Liver (tissue), 7 donors: ENCODE measurements at regions not wholly inside any gene's neighbourhood (a gene's known extent, or its start where the extent isn't known, plus 50 kb on each side); places are given as distances from the start of the nearest gene placed in this dataset.

Experiments used
- DNase-seq: peaks from one replicate; pipeline ENCODE4 v3.0.0-alpha.2; 2017; ENCODE audit warnings: low spot score
- H3K27ac ChIP-seq, 2 donors: one replicate each; pipeline ENCODE4 v1.7.0; 2013; ENCODE audit warnings: inconsistent platforms in 2 of 2, low read length in 2 of 2, control low read depth in 1 of 2, low read depth in 1 of 2, mild to moderate bottlenecking in 1 of 2
- H3K27me3 ChIP-seq, 4 donors: one replicate each; pipeline versions ENCODE4 v1.6.1 to v1.7.0; 2013; ENCODE audit warnings: low read length in 3 of 4, inconsistent platforms in 1 of 4, mild to moderate bottlenecking in 1 of 4, moderate library complexity in 1 of 4; ENCODE audit not compliant: control insufficient read depth in 4 of 4, insufficient read depth in 4 of 4
- H3K36me3 ChIP-seq, 4 donors: one replicate each; pipeline versions ENCODE4 v1.6.1 to v1.7.0; 2013; ENCODE audit warnings: low read length in 3 of 4, mild to moderate bottlenecking in 3 of 4, low read depth in 1 of 4, moderate library complexity in 1 of 4; ENCODE audit not compliant: control insufficient read depth in 4 of 4, insufficient read depth in 3 of 4
- H3K4me1 ChIP-seq, 4 donors: one replicate each; pipeline versions ENCODE4 v1.6.1 to v1.7.0; 2013; ENCODE audit warnings: low read length in 3 of 4, mild to moderate bottlenecking in 3 of 4, moderate library complexity in 1 of 4; ENCODE audit not compliant: control insufficient read depth in 4 of 4, insufficient read depth in 4 of 4
- H3K4me3 ChIP-seq, 3 donors: one replicate each; pipeline versions ENCODE4 v1.6.1 to v1.7.0; 2013; ENCODE audit warnings: low read length in 3 of 3, control low read depth in 1 of 3, low read depth in 1 of 3, mild to moderate bottlenecking in 1 of 3
- H3K9ac ChIP-seq, 2 donors: one replicate each; pipeline ENCODE4 v1.7.0; 2013; ENCODE audit warnings: low read length in 2 of 2, mild to moderate bottlenecking in 2 of 2, moderate library complexity in 2 of 2, control low read depth in 1 of 2, low read depth in 1 of 2
- H3K9me3 ChIP-seq, 4 donors: one replicate each; pipeline versions ENCODE4 v1.6.1 to v1.7.0; 2013; ENCODE audit warnings: low read length in 3 of 4; ENCODE audit not compliant: control insufficient read depth in 4 of 4
- EGR1 ChIP-seq, 2 donors: IDR thresholded peaks; 2 replicates each; pipeline ENCODE4 v1.6.1; 2016 to 2018; ENCODE audit warnings: antibody characterized with exemption in 2 of 2, low read depth in 2 of 2
- FOXA1 ChIP-seq: IDR thresholded peaks from 2 replicates; pipeline ENCODE4 v1.6.1; 2016; ENCODE audit warnings: antibody characterized with exemption
- FOXA2 ChIP-seq: IDR thresholded peaks from 2 replicates; pipeline ENCODE4 v1.6.1; 2016; ENCODE audit warnings: antibody characterized with exemption
- GABPA ChIP-seq, 2 donors: IDR thresholded peaks in 1 of 2; conservative IDR thresholded peaks in 1 of 2; 2 replicates each; pipeline ENCODE4 v1.6.1; 2016; ENCODE audit warnings: antibody characterized with exemption in 2 of 2, mild to moderate bottlenecking in 1 of 2, moderate library complexity in 1 of 2
- HNF4A ChIP-seq, 2 donors: conservative IDR thresholded peaks; 2 replicates each; pipeline ENCODE4 v1.6.1; 2016; ENCODE audit warnings: antibody characterized with exemption in 2 of 2, mild to moderate bottlenecking in 2 of 2
- HNF4G ChIP-seq: IDR thresholded peaks from 2 replicates; pipeline ENCODE4 v1.6.1; 2016; ENCODE audit warnings: antibody characterized with exemption
- JUND ChIP-seq, 2 donors: IDR thresholded peaks; 2 replicates each; pipeline ENCODE4 v1.6.1; 2016; ENCODE audit warnings: antibody characterized with exemption in 2 of 2
- NR2F2 ChIP-seq: IDR thresholded peaks from 2 replicates; pipeline ENCODE4 v1.6.1; 2016; ENCODE audit warnings: antibody characterized with exemption
- RAD21 ChIP-seq, 2 donors: IDR thresholded peaks; 2 replicates each; pipeline ENCODE4 v1.6.1; 2016; ENCODE audit warnings: antibody characterized with exemption in 2 of 2, mild to moderate bottlenecking in 2 of 2
- RXRA ChIP-seq, 2 donors: IDR thresholded peaks; 2 replicates each; pipeline ENCODE4 v1.6.1; 2017 to 2018; ENCODE audit warnings: antibody characterized with exemption in 2 of 2, mild to moderate bottlenecking in 1 of 2
- SP1 ChIP-seq: IDR thresholded peaks from 2 replicates; pipeline ENCODE4 v1.6.1; 2018; ENCODE audit warnings: antibody characterized with exemption, mild to moderate bottlenecking
- TAF1 ChIP-seq: conservative IDR thresholded peaks from 2 replicates; pipeline ENCODE4 v1.6.1; 2016; ENCODE audit warnings: antibody characterized with exemption, mild to moderate bottlenecking
- YY1 ChIP-seq: IDR thresholded peaks from 2 replicates; pipeline ENCODE4 v1.6.1; 2016; ENCODE audit warnings: antibody characterized with exemption, mild to moderate bottlenecking
- WGBS: extraction: QIAGEN DNeasy Blood & Tissue Kit; methylation state at CpG from one replicate; pipeline ENCODE4 v1.1.7; 2013; 5-methylcytosine and 5-hydroxymethylcytosine counted together
- TF ChIP-seq, protein P1 (sequence below): IDR thresholded peaks from 2 replicates; pipeline ENCODE4 v1.6.1; 2016; ENCODE audit warnings: antibody characterized with exemption
- TF ChIP-seq, protein P2 (sequence below): IDR thresholded peaks from 2 replicates; pipeline ENCODE4 v1.6.1; 2016; ENCODE audit warnings: antibody characterized with exemption, mild to moderate bottlenecking
- TF ChIP-seq, protein P3 (sequence below): IDR thresholded peaks from 2 replicates; pipeline ENCODE4 v1.6.1; 2016; ENCODE audit warnings: antibody characterized with exemption
- donor health status: healthy.
- donor health status: healthy.
- donor health status: healthy.
- donor health status: healthy.

DNA sequence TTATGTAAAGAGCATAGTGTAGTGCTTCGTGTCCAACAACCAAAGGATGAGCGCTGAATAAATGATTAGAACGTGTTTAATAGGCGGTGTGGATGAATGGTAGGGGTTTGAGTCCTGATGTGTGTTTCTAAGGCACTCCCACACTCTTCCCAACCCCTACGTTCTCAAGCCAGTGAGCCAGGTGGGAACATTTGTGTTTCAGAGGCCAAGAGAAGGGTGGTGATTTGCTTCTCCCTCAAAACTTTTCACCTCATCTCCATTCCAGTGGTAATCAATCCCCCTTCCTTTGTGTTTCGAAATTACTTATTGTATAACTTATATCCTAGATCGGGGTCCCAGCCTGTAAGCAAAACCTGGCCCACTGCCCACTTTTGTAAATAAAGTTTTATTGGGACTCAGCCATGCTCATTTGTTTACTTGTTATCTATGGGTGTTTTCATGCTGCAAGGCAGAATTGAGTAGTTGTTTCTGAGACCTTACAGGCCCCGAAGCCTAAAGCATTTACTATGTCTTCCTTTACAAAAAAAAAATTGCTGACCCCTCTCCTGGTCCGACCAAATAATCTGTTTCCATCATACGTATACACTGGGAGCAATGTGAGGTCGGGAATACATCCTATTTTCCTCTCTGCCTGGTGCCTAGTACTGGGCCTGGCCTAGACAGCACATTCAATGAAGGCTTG, 150.8 kb upstream of the MYCN start:
- DNase-seq = no peak
- H3K36me3 ChIP-seq = no peaks in the 10 kb centered on the region
- H3K27me3 ChIP-seq = no peaks in the 10 kb centered on the region
- no peak overlapping the region for H3K4me3 ChIP-seq
- H3K9ac ChIP-seq = no peak overlapping the region
- H3K27ac ChIP-seq = no peak overlapping the region
- 86% methylated on average over 11 of the region's 11 CpGs for WGBS
- no peaks in the 10 kb centered on the region for H3K9me3 ChIP-seq
- H3K4me1 ChIP-seq = no peaks in the 10 kb centered on the region
- TF ChIP-seq, protein P1, sequence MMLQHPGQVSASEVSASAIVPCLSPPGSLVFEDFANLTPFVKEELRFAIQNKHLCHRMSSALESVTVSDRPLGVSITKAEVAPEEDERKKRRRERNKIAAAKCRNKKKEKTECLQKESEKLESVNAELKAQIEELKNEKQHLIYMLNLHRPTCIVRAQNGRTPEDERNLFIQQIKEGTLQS = no peak

DNA sequence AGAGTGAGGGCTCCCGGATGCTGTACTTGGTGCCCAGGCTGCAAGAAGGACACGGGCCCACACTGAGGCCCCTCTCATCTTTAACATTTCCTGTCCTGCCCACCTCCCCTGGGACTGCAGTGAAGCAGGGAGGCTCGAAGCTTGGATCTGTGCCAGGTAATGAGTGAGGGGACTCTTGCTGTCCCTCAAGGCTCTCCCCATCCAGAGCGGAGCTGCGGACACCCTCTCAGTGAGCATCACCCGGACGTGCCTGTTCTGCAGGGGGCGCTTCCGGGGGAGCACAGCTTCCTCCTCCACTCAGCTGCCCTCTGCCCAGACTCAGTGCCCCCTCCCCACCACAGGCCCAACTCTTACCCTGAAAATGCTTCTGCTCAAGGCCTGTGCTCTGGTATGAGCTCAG, 150.0 kb upstream of the MYCN start:
- Histone ChIP-seq H3K36me3 (no peaks in the 10 kb centered on the region), H3K4me1 (no peaks in the 10 kb centered on the region), H3K9ac (no peak overlapping the region), H3K27ac (no peak overlapping the region), H3K4me3 (no peak overlapping the region), H3K9me3 (no peaks in the 10 kb centered on the region), H3K27me3 (no peaks in the 10 kb centered on the region)
- no peak for DNase-seq
- WGBS = 89% methylated on average over 9 of the region's 9 CpGs
- TF ChIP-seq JUND (IDR thresholded peaks at IDR 0.05) = no peak
- TF ChIP-seq SP1 = no peak
- TF ChIP-seq, protein P2, sequence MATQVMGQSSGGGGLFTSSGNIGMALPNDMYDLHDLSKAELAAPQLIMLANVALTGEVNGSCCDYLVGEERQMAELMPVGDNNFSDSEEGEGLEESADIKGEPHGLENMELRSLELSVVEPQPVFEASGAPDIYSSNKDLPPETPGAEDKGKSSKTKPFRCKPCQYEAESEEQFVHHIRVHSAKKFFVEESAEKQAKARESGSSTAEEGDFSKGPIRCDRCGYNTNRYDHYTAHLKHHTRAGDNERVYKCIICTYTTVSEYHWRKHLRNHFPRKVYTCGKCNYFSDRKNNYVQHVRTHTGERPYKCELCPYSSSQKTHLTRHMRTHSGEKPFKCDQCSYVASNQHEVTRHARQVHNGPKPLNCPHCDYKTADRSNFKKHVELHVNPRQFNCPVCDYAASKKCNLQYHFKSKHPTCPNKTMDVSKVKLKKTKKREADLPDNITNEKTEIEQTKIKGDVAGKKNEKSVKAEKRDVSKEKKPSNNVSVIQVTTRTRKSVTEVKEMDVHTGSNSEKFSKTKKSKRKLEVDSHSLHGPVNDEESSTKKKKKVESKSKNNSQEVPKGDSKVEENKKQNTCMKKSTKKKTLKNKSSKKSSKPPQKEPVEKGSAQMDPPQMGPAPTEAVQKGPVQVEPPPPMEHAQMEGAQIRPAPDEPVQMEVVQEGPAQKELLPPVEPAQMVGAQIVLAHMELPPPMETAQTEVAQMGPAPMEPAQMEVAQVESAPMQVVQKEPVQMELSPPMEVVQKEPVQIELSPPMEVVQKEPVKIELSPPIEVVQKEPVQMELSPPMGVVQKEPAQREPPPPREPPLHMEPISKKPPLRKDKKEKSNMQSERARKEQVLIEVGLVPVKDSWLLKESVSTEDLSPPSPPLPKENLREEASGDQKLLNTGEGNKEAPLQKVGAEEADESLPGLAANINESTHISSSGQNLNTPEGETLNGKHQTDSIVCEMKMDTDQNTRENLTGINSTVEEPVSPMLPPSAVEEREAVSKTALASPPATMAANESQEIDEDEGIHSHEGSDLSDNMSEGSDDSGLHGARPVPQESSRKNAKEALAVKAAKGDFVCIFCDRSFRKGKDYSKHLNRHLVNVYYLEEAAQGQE = no peak
- no peak for TF ChIP-seq HNF4G
- TF ChIP-seq YY1 = no peak
- TF ChIP-seq NR2F2 = no peak
- no peak for TF ChIP-seq TAF1
- no peak for TF ChIP-seq RXRA (IDR thresholded peaks at IDR 0.05)
- TF ChIP-seq RAD21 (IDR thresholded peaks at IDR 0.05) = no peak
- TF ChIP-seq FOXA2 = no peak
- TF ChIP-seq FOXA1 = no peak
- TF ChIP-seq GABPA (IDR thresholded peaks at IDR 0.05 in 1 of 2, conservative IDR thresholded peaks at IDR 0.05 in 1 of 2) = no peak
- TF ChIP-seq HNF4A (conservative IDR thresholded peaks at IDR 0.05) = no peak

DNA sequence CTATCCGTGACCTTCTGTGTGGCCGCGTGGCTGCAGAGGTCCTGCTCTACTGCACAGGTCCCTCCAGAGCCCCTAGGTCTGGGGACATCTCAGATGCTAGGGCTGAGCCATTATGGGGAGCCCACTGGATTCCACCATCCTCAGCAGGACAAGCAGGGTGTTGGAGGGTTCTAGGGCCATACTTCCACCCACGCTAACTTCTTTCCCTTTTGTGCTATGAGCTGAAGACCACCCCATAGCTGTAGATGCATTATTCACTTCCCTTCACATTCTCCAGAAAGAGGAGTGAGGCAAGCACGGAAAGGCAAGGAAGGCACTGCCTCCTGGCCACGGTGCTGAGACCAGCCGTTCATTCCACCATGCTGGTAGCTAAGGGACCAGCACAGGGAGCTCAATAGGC, 149.5 kb upstream of the MYCN start:
- Histone ChIP-seq H3K4me1 (no peaks in the 10 kb centered on the region), H3K27ac (no peak overlapping the region), H3K9me3 (no peaks in the 10 kb centered on the region), H3K27me3 (no peaks in the 10 kb centered on the region), H3K4me3 (no peak overlapping the region), H3K36me3 (no peaks in the 10 kb centered on the region), H3K9ac (no peak overlapping the region)
- WGBS = 96% methylated on average over 7 of the region's 7 CpGs
- DNase-seq = no peak
- no peak for TF ChIP-seq JUND (IDR thresholded peaks at IDR 0.05)
- TF ChIP-seq EGR1 (IDR thresholded peaks at IDR 0.05; ENCODE audit: low read depth in 2 of 2) = no peak
- TF ChIP-seq FOXA2 = no peak
- no peak for TF ChIP-seq YY1
- TF ChIP-seq GABPA (IDR thresholded peaks at IDR 0.05 in 1 of 2, conservative IDR thresholded peaks at IDR 0.05 in 1 of 2) = no peak
- TF ChIP-seq RXRA (IDR thresholded peaks at IDR 0.05) = no peak
- no peak for TF ChIP-seq TAF1
- TF ChIP-seq, protein P3, sequence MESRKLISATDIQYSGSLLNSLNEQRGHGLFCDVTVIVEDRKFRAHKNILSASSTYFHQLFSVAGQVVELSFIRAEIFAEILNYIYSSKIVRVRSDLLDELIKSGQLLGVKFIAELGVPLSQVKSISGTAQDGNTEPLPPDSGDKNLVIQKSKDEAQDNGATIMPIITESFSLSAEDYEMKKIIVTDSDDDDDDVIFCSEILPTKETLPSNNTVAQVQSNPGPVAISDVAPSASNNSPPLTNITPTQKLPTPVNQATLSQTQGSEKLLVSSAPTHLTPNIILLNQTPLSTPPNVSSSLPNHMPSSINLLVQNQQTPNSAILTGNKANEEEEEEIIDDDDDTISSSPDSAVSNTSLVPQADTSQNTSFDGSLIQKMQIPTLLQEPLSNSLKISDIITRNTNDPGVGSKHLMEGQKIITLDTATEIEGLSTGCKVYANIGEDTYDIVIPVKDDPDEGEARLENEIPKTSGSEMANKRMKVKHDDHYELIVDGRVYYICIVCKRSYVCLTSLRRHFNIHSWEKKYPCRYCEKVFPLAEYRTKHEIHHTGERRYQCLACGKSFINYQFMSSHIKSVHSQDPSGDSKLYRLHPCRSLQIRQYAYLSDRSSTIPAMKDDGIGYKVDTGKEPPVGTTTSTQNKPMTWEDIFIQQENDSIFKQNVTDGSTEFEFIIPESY = no peak
- no peak for TF ChIP-seq HNF4G
- TF ChIP-seq, protein P2 = no peak
